Mesendoderm (in vitro differentiated cells): ENCODE measurements at regions not wholly inside any gene's neighbourhood (a gene's known extent, or its start where the extent isn't known, plus 50 kb on each side); places are given as distances from the start of the nearest gene placed in this dataset.

ENCODE experiments used
- DNase-seq: peaks from one replicate; pipeline ENCODE4 v3.0.0; 2013
- H2AK5ac ChIP-seq: 2 replicates; pipeline ENCODE4 v1.6.1; 2013; ENCODE audit warnings: low read length, inconsistent platforms
- H2BK120ac ChIP-seq: 2 replicates; pipeline ENCODE4 v1.6.1; 2013; ENCODE audit warnings: low read depth, mild to moderate bottlenecking, low read length, moderate library complexity, mixed read lengths
- H2BK15ac ChIP-seq: replicated peaks from 2 replicates; pipeline ENCODE4 v1.6.1; 2013; ENCODE audit warnings: low read depth, mild to moderate bottlenecking, moderate library complexity
- H2BK5ac ChIP-seq: 2 replicates; pipeline ENCODE4 v1.6.1; 2013; ENCODE audit warnings: low read length, inconsistent platforms
- H3K18ac ChIP-seq: 2 replicates; pipeline ENCODE4 v1.6.1; 2013; ENCODE audit warnings: mild to moderate bottlenecking, low read length, mixed read lengths
- H3K23ac ChIP-seq: one replicate; pipeline ENCODE4 v1.6.1; 2013; ENCODE audit warnings: low read length
- H3K27ac ChIP-seq: 2 replicates; pipeline ENCODE4 v1.5.1; 2013; ENCODE audit warnings: low read depth, mild to moderate bottlenecking, inconsistent platforms, low read length, moderate library complexity
- H3K27me3 ChIP-seq: 2 replicates; pipeline ENCODE4 v1.6.1; 2013; ENCODE audit warnings: low read length, control low read depth, mild to moderate bottlenecking, inconsistent platforms; ENCODE audit not compliant: insufficient read depth, poor library complexity
- H3K36me3 ChIP-seq: 2 replicates; pipeline ENCODE4 v1.6.1; 2013; ENCODE audit warnings: low read length, inconsistent platforms; ENCODE audit not compliant: control insufficient read depth, insufficient read depth
- H3K4ac ChIP-seq: one replicate; pipeline ENCODE4 v1.6.1; 2013; ENCODE audit warnings: low read depth, mild to moderate bottlenecking, low read length, moderate library complexity
- H3K4me1 ChIP-seq: 2 replicates; pipeline ENCODE4 v1.6.1; 2013; ENCODE audit warnings: low read depth, low read length, inconsistent platforms; ENCODE audit not compliant: control insufficient read depth
- H3K4me2 ChIP-seq: 2 replicates; pipeline ENCODE4 v1.6.1; 2013; ENCODE audit warnings: low read length
- H3K4me3 ChIP-seq: 2 replicates; pipeline ENCODE4 v1.5.1; 2013; ENCODE audit warnings: mild to moderate bottlenecking, low read length
- H3K56ac ChIP-seq: one replicate; pipeline ENCODE4 v1.6.1; 2013; ENCODE audit warnings: low read length
- H3K79me1 ChIP-seq: 2 replicates; pipeline ENCODE4 v1.6.1; 2013; ENCODE audit warnings: low read length, inconsistent platforms
- H3K79me2 ChIP-seq: 2 replicates; pipeline ENCODE4 v1.6.1; 2013; ENCODE audit warnings: mild to moderate bottlenecking, low read length; ENCODE audit not compliant: control insufficient read depth, insufficient read depth
- H3K9ac ChIP-seq: 2 replicates; pipeline ENCODE4 v1.6.1; 2013; ENCODE audit warnings: low read length, inconsistent platforms
- H4K5ac ChIP-seq: one replicate; pipeline ENCODE4 v1.6.1; 2013; ENCODE audit warnings: low read length
- H4K8ac ChIP-seq: one replicate; pipeline ENCODE4 v1.6.1; 2013; ENCODE audit warnings: low read depth, mild to moderate bottlenecking, control low read depth, low read length, moderate library complexity
- WGBS: extraction: QIAGEN DNeasy Blood & Tissue Kit; methylation state at CpG from one replicate; pipeline ENCODE4 v1.1.7; 2013; ENCODE audit warnings: low lambda C conversion rate, missing lambda C conversion rate; ENCODE audit not compliant: insufficient coverage; ENCODE audit errors: extremely low coverage; 5-methylcytosine and 5-hydroxymethylcytosine counted together

GRCh38 chr20:22106308-22106938 is 401.0 kb downstream of the PAX1 start:
- Histone ChIP-seq H3K79me1 (no peaks in the 10 kb centered on the region), H3K4me2 (no peak overlapping the region), H2BK15ac (no peak overlapping the region), H3K56ac (no peak overlapping the region), H3K9ac (no peak overlapping the region), H2AK5ac (no peak overlapping the region), H4K5ac (no peak overlapping the region), H3K36me3 (no peaks in the 10 kb centered on the region), H3K18ac (no peak overlapping the region), H3K27me3 (no peaks in the 10 kb centered on the region), H3K27ac (no peak overlapping the region), H3K23ac (no peak overlapping the region), H3K4me3 (no peak overlapping the region), H2BK5ac (no peak overlapping the region), H3K4ac (no peak overlapping the region), H3K4me1 (no peaks in the 10 kb centered on the region), H3K79me2 (no peaks in the 10 kb centered on the region), H4K8ac (no peak overlapping the region), H2BK120ac (peak overlapping the region; percentile 82)
- DNase-seq: peak; percentile 61
- WGBS: no CpG with 5 or more reads among the region's 3 CpGs

- H4K8ac ChIP-seq: no peak overlapping the region
- H3K9ac ChIP-seq: no peak overlapping the region
- no peaks in the 10 kb centered on the region for H3K36me3 ChIP-seq
- no peak overlapping the region for H2BK5ac ChIP-seq
- H2BK120ac ChIP-seq: no peak overlapping the region
- no peaks in the 10 kb centered on the region for H3K79me2 ChIP-seq
- H3K79me1 ChIP-seq: no peaks in the 10 kb centered on the region
- no peak overlapping the region for H3K4me3 ChIP-seq
- no peak overlapping the region for H4K5ac ChIP-seq
- no peak overlapping the region for H3K23ac ChIP-seq
- no peak overlapping the region for H3K56ac ChIP-seq
- no peak overlapping the region for H3K18ac ChIP-seq
- no peaks in the 10 kb centered on the region for H3K4me1 ChIP-seq
- no peak overlapping the region for H3K4me2 ChIP-seq
- no peak overlapping the region for H2BK15ac ChIP-seq
- WGBS: no CpG with 5 or more reads among the region's 3 CpGs
- H3K27me3 ChIP-seq: no peaks in the 10 kb centered on the region
- DNase-seq: no peak
- no peak overlapping the region for H2AK5ac ChIP-seq
- no peak overlapping the region for H3K27ac ChIP-seq
- H3K4ac ChIP-seq: no peak overlapping the region
Measured at GRCh38 chr20:22101606-22102005, 396.1 kb downstream of the PAX1 start.

DNA sequence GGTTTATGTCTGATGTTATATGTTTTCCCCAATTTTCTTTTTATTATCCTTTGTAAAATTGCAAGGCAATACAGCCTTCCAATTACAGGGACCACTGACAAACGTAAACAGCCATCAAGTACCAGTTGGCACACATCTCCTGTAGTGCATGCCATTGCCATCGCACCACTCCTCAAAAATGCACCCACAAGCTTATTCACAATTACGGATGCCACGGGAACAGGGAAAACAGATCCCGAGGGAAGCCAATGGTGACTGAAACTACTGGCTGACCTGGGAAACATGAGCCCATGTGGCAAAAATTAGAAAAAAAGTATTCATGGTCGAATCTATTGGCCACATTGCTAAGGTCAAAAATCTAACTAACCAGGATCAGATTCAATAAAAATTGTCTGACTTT is 395.2 kb downstream of the PAX1 start:
- no peak overlapping the region for H3K4me3 ChIP-seq
- no peaks in the 10 kb centered on the region for H3K79me1 ChIP-seq
- no peak overlapping the region for H2BK5ac ChIP-seq
- no peaks in the 10 kb centered on the region for H3K36me3 ChIP-seq
- H2AK5ac ChIP-seq: no peak overlapping the region
- H3K4me1 ChIP-seq: no peaks in the 10 kb centered on the region
- no peak overlapping the region for H4K8ac ChIP-seq
- no peak overlapping the region for H3K56ac ChIP-seq
- H3K27me3 ChIP-seq: no peaks in the 10 kb centered on the region
- H4K5ac ChIP-seq: no peak overlapping the region
- DNase-seq: peak; percentile 56
- H2BK120ac ChIP-seq: no peak overlapping the region
- H3K79me2 ChIP-seq: no peaks in the 10 kb centered on the region
- H3K4ac ChIP-seq: no peak overlapping the region
- no peak overlapping the region for H2BK15ac ChIP-seq
- no CpG with 5 or more reads among the region's 6 CpGs for WGBS
- no peak overlapping the region for H3K18ac ChIP-seq
- H3K27ac ChIP-seq: no peak overlapping the region
- no peak overlapping the region for H3K4me2 ChIP-seq
- H3K9ac ChIP-seq: no peak overlapping the region
- H3K23ac ChIP-seq: no peak overlapping the region

DNA sequence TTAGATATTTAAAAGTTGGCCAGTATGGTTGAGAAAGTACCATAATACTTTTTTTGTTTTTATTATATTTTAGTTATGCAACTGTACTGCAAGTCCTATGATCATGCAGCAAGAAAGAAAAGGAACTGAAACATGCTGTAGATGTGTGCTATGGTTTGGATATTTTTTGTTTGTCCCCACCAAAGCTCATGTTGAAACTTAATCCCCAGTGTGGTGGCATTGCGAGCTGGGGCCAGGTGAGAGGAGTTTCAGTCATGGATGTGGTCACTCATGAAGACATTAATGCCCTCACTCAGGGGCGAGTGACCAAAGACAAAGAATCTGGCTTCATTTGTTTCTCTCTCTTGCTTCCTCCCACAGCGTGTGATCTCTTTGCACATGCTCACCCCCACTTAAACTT is 393.9 kb downstream of the PAX1 start:
- Histone ChIP-seq H4K8ac (no peak overlapping the region), H3K36me3 (no peaks in the 10 kb centered on the region), H2BK120ac (no peak overlapping the region), H2AK5ac (no peak overlapping the region), H3K4me1 (no peaks in the 10 kb centered on the region), H3K4me3 (no peak overlapping the region), H3K18ac (no peak overlapping the region), H3K4ac (no peak overlapping the region), H2BK5ac (no peak overlapping the region), H4K5ac (no peak overlapping the region), H3K79me1 (no peaks in the 10 kb centered on the region), H3K4me2 (no peak overlapping the region), H3K23ac (no peak overlapping the region), H2BK15ac (no peak overlapping the region), H3K9ac (no peak overlapping the region), H3K27ac (no peak overlapping the region), H3K56ac (no peak overlapping the region), H3K27me3 (no peaks in the 10 kb centered on the region), H3K79me2 (no peaks in the 10 kb centered on the region)
- WGBS: no CpG with 5 or more reads among the region's 3 CpGs
- no peak for DNase-seq

DNA sequence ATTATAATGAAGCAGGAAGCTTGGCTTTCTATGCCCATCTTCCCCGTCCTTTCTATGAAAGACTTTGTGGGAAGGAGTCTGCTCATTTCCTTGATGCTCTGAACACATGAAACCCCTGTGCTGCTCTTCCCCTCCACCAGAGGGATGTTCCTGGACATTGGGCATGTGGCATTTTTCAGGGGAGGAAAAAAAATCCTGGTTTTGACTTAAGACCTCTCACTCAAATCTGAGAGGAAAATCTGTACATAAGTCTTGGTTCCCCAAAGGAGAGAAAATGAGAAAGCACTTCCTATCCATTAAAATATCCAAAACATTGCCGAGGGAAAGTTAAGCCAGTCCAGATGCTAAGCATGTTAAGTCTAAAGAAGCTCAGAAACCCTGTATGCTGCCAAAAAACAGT is 393.0 kb downstream of the PAX1 start:
- H4K8ac ChIP-seq: no peak overlapping the region
- no peak overlapping the region for H3K56ac ChIP-seq
- H3K27ac ChIP-seq: no peak overlapping the region
- no CpG with 5 or more reads among the region's 2 CpGs for WGBS
- H2BK120ac ChIP-seq: no peak overlapping the region
- H3K79me2 ChIP-seq: no peaks in the 10 kb centered on the region
- no peak overlapping the region for H2AK5ac ChIP-seq
- no peaks in the 10 kb centered on the region for H3K27me3 ChIP-seq
- no peak overlapping the region for H3K4me3 ChIP-seq
- H2BK5ac ChIP-seq: no peak overlapping the region
- no peak overlapping the region for H4K5ac ChIP-seq
- H3K4me1 ChIP-seq: no peaks in the 10 kb centered on the region
- H3K18ac ChIP-seq: no peak overlapping the region
- H2BK15ac ChIP-seq: no peak overlapping the region
- H3K9ac ChIP-seq: no peak overlapping the region
- DNase-seq: peak; percentile 10
- no peaks in the 10 kb centered on the region for H3K79me1 ChIP-seq
- no peak overlapping the region for H3K23ac ChIP-seq
- no peaks in the 10 kb centered on the region for H3K36me3 ChIP-seq
- no peak overlapping the region for H3K4me2 ChIP-seq
- no peak overlapping the region for H3K4ac ChIP-seq

DNA sequence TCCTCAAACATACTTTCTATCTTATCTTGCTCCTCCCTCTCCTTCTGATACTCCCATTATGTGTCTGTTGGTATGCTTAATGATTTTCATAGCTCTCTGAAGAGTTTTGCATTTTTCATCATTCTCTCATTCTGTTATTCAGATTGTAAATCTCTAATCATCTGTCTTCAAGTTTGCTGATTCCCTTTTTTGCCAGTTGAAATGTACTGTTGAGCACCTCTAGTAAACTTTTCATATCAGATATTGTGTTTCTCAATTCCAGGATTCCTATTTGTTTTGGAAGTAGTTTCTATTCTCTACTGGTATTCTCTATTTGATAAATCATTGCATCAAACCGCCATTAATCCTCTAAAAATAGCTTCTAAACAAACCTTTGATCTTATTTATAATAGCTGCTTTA is 387.7 kb downstream of the PAX1 start:
- Histone ChIP-seq H3K4me1 (no peaks in the 10 kb centered on the region), H3K79me1 (no peaks in the 10 kb centered on the region), H4K8ac (no peak overlapping the region), H3K36me3 (no peaks in the 10 kb centered on the region), H3K56ac (no peak overlapping the region), H3K4me3 (no peak overlapping the region), H3K23ac (no peak overlapping the region), H4K5ac (no peak overlapping the region), H3K9ac (no peak overlapping the region), H2BK120ac (no peak overlapping the region), H3K4ac (no peak overlapping the region), H3K27ac (no peak overlapping the region), H2AK5ac (no peak overlapping the region), H3K27me3 (no peaks in the 10 kb centered on the region), H2BK15ac (no peak overlapping the region), H3K79me2 (no peaks in the 10 kb centered on the region), H3K18ac (no peak overlapping the region), H3K4me2 (no peak overlapping the region), H2BK5ac (no peak overlapping the region)
- no peak for DNase-seq
- WGBS: no CpG with 5 or more reads among the region's 1 CpG
